ENCODE measurements at regions not wholly inside any gene's neighbourhood (a gene's known extent, or its start where the extent isn't known, plus 50 kb on each side); places are given as distances from the start of the nearest gene placed in this dataset.

GRCh38 chr6:153251326-153251725 lies 120.2 kb upstream of the RGS17 start:
- TF ChIP-seq CTCF (IDR thresholded peaks at IDR 0.05), result no peak
- no peak for TF ChIP-seq POLR2AphosphoS5 (IDR thresholded peaks at IDR 0.05)

Data from prostate gland (tissue), 2 donors.